ENCODE measurements at regions not wholly inside any gene's neighbourhood (a gene's known extent, or its start where the extent isn't known, plus 50 kb on each side); places are given as distances from the start of the nearest gene placed in this dataset.

DNA sequence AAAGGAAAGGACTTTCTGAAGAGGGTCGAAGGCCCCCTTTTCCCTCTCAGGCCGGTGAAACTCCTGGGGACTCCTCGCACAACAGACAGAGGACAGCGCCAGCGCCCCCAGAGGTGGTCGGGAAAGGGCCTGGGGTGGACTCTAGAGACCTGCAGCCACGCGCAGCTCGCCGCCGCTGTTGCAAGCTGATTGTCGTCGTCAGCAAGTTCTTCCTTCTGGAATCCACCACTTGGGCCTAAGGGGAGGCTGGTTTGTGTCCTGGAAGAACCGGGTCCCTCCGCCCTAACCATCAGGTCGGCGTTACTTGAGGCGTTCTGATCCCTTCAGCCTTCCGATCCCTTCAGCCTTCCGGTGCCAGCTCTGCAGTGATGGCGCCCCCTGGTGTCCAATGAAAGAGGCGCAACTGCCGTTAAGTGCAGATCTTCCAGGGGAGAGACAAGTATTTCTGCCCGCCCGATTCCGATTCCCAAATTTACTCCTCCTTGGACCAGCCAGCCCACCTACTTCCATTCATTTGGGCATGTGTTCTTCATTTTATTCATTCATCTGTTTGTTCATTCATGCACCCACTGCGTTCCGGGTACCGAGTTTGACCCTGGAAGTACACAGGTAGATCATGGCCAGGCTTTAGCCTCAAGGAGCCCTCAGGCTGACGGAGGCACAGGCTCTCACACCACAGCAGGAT lies 77.2 kb upstream of the SLC6A11 start:
- peak; percentile 31 for DNase-seq (ENCODE audit: low read depth)

DNA sequence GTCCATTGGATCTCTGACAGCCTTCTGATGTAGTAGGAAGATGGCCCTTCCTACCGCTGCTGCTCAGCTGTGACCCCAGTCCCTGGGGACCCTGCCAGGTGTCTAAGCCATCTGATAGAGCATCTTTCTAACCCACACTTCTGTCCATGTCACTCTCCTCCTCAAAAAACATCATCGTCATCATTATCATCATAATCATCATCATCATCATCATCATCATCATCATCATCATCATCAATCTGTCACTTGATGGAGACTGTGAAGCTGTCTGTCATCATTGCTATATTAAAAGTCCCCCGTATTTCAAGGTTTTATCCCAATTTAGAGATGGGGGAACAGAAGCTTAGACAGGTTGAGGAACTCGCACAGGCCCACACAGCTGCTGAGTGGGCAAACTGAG lies 75.1 kb upstream of the SLC6A11 start:
- no peak for DNase-seq (ENCODE audit: low read depth)

DNA sequence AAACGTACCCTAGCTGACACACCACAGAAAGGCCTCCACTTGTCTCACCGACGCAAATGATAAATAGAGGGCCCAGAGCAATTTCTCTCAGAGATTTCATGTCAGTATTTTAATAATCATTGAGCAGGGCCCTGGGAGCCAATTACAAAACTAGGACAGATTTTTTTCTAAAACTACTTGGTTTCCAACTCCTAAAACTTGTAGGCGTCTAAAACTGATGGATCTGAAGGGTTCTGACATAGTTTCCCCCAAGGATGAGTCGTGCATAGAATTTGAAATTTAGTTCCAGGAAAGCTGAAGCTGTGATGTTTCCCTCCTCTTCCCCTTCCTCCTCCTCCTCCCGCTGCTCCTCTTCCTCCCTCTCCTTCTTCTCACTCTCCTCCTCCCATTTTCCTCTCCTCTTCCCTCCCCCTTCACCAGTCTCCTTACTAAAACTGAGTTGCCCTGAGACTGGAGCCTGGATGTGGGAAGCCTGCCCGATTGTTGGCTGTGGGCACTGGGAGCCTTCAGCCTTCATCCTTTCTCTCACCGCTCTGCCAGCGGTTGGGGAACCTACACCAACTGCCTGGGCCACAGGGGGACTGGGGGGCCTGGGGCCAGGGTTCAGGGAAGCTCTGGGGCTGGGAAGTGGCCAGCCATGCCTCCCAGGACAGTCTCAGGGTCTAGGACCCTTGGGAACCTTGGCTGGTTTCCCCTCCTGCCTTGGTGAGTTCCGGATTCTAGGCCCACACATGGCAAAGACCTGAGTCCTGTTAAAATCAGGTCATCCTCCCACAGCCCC lies 73.9 kb upstream of the SLC6A11 start:
- no peak for DNase-seq (ENCODE audit: low read depth)

DNA sequence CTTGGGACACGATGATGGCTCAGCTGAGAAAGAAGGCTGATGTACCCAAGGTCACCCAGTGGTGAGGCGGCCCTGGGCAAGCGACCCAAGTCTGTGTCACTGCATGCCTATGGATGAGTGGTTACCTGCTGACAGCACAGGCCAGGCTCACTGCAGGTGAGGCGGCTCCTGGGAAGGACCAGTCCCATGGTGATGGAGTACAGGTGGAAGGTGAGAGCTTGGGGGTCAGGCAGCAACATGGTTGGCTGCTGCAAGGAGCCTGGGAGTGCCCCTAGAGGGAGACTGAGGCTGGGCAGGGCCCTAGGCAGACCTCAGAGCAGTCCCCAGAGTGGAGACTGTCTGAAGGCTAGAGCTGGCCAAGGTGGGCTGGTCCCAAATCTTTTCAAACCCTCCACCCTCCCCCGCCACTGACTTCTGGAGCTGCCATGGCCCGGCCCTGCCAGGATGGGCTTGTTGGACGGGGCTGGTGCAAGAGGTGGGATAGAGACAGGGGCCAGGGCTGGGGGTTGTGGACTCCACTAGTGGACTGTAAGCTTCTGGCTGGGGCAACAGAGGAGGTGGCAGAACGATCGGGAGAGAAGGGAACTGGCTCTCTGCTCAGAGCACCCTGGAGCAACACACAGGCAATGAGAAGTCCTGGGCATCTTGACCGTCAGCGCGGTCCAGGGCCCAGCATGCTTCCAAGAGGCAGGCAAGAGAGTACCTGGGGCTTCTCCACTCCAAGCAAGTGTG lies 72.5 kb upstream of the SLC6A11 start:
- DNase-seq (ENCODE audit: low read depth), result no peak

DNA sequence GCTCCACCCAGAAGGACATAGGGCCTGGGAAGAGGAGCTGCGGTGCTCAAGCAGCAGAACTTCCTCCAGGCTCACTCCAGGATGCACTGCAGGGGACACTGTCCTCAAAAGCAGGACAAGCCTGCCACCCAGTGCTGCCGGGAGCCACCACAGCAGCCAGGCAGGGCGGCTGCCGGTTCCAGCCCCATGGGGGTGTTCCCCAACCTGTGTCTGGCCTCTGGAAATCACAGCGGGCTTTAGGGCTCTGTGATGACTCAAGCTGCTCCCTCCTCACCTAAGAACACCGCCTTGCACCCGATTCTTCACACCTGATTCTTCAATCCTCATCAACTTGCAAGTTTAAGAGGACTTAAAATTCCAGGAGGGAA lies 71.9 kb upstream of the SLC6A11 start:
- DNase-seq (ENCODE audit: low read depth), result no peak

DNA sequence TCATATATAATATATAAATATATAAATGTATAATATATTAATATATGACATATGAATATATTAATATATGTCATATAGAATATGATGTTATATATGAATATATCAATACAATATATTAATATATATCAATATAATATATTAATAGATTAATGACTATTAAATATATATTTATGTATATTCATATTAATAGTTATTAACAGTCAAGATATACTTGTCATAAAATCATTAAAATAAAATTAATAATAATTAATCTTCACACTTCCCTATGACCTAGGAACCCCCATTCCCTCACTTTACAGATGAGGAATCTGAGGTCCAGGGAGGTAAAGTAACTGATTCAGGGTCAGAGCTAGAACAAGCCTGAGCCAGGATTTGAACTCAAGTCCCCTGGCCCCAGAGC lies 70.6 kb upstream of the SLC6A11 start:
- no peak for DNase-seq (ENCODE audit: low read depth)

DNA sequence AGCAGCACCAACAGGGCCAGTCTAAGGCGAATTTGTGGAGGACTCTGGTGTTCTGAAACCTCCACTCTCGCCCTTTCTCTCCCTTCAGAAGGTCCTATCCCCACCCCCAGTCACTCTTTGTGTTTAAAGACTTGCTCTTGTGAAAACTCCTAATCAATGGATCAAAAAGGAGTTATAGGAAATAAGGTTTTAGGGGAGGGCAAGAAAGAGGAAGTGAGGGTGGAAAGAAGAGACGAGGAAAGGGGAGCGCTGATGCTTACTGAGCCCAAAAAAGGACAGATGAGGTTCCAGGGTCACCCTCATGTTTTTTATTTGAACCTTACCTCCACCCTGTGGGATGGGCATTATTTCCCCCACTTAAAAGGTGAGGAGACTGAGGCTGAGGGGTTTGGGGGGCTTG lies 70.0 kb upstream of the SLC6A11 start:
- no peak for DNase-seq (ENCODE audit: low read depth)

DNA sequence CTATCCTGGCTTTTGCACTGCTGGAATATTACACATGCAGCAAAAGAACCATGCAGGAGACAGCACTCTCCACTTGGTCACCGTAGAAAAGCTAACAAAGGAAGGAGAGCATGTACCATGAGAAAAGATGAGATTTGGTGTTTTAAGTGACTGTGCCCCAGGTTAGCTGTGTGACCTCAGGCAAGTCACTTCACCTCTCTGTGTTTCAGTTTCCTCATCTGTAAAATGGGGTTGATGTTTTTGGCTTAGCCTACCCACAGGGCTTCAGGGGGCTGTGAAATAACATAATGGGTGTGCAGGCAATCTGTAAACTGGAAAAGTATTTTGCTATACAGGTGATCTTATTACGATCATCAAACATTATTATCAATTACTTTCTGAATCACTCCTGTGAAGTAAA lies 69.3 kb upstream of the SLC6A11 start:
- no peak for DNase-seq (ENCODE audit: low read depth)

DNA sequence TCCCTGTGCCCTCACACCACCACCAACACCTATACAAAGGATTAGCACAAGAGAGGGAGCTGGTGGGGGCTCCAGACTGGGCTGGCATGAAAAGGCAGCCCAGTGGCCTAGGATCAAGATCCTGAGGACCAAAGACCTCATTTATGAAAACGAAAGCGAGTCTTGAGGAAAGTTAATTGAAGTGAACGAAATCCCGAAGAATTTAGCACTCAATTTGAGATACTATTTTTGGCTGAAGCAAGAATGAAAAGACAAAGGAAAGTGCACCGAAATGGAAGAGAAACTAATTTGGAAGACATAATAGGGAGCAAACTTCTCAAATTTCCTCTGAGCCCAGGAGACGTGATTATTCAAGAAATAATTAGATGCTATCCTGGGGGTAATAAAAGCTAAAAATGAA lies 68.7 kb upstream of the SLC6A11 start:
- DNase-seq (ENCODE audit: low read depth), result no peak

DNA sequence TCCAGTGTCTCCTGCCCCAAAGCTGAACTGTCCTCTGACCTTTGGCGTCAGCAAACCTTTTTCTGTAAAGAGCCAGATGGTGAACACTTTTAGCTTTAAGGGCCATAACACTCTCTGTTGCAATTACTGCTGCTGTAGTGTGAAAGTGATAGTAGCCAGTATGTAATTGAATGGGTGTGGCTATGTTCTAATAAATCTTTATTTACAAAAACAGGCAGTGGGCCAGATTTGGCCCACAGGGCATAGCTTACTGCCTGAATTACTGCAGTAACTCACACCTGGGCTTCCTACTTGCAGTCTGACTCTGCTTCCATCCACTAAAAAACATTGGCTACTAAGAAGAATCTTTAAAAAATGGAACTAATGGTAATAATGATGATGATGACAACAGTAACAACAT lies 68.0 kb upstream of the SLC6A11 start:
- no peak for DNase-seq (ENCODE audit: low read depth)

DNA sequence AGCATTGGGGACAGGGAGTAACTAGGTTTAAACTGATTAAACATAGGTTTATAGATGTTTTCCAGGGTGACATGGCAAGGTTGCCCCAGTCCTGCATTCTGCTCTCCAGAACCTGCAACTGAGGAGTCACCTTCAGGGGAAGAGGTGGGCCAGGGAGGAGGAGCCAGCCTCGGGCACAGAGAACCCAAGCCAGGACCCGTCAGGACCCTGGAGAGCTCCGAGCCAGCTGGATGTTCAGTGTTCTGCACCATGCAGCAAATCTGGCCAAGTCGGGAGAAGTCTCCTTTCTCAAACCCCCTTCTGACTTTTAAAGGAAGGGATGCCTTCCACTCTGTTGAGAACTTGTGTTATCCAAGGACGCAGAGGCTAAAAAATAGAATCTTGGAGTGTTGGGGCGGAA lies 62.1 kb upstream of the SLC6A11 start:
- no peak for DNase-seq (ENCODE audit: low read depth)

DNA sequence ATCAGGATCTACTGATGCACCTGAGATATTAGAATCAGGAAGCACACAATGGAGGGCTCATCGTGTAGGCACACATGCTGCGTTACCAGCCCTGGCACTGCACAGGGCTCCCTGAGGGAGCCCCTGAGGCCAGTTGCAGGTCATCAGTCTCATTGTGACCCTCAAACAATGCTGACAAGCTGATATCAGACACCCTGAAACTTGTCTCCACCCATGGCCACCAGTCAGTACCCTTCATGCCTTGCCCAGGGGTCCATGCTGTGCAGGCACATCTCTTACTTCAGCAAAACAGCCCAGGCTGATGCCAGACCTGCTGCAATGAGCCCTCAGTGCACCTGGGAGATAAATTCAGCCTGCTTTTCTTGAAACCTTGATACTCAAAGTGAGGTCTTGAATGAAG lies 59.5 kb upstream of the SLC6A11 start:
- DNase-seq (ENCODE audit: low read depth), result no peak

DNA sequence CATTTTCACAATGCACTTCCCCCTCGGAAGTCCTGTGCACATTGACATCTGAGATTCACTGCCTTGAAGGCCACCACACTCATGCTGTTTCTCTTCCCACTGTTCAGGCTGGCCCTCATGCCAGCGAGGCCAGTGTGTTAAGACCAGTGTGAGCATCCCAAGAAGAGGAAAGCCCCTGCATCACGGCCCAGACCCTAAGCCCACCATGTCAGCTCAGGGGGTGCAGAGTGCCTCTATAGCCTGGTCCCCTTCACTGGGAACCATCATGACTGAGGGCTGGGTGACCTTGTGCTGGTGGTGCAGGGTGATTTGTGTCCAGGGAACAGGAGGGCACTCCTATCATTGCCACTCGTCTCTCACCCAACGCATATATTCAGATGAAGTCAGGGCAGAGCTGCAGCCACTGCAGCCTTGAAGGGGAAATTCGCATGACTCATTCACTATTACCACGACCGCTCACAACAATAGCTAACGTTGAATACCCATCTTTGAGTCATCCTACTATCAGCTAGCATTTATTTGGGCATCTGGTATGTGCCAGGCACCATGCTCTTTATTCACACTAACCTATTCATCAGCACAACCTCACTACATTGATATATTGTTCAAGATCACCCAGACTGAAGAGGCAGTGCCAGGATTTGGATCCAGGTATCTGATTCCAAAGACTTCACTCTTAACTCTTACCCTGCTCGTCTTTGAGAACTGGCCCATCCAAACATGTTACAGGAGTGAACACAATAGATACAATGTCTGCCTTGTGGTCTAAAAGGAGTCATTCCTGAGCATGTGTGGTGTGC lies 58.8 kb upstream of the SLC6A11 start:
- DNase-seq (ENCODE audit: low read depth), result no peak

DNA sequence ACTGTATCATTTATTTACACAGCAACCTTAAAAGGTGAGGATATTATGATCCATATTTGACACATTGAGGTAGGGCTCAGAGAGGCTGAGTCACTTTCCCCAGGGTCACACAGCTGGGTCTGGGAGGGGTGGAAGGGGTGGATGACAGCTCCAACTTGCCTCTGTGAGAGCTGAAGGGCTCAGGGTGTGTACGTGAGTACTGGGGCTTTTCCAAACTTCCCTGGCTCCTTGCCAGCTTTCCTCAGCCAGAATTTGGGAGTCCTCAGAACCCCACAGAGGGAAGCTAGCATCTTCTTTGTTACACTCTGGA lies 58.3 kb upstream of the SLC6A11 start:
- DNase-seq (ENCODE audit: low read depth), result no peak

DNA sequence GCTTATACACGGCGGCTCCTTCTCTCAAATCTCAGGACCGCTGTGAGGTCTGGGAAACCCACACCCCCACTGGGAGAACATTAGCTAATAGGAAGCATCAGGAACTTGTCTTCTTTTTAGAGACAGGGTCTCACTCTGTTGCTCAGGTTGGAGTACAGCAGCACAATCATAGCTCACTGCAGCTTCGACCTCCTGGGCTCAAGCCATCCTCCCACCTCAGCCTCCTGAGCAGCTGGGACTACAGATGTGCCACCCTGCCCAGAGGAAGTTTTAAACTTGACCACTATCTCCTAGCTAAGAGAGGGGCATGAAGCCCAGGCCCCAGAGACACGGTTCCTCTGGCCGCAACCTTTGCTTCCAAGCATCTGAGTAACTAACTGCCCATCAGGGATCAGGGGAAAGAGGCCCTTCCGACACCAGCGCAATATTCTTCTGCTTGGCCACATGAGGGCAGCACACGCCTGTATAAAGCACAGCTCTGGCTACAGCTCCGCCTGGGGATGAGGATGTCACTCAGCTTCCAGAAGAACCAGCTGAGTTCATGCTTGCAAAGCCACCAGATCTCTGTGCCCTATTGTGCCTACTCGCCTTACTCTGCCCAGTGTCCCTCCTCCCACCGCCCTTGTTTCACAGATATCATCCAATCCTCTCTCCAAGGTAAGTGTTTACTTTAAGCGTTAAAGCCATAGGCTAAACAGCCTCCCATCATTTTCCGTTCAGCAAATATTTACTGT lies 57.6 kb upstream of the SLC6A11 start:
- DNase-seq (ENCODE audit: low read depth), result peak; percentile 42

DNA sequence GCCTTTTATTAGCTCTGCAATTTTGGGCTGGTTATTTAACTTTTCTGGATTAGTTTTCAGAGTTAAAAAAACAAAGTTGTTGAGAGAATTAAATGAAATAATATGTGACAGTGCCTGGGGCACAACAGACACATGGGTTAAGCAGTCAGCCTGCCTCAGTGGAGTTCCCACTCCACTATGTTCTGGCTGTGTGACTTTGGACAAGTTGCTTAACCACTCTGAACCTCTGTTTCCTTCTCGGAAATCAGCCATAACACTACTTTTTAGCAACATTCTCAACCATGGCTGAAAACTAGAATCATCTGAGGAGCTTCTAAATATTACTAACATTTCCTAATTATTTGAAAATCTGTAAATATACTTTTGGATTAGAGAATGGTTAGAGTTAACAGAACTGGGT lies 56.5 kb upstream of the SLC6A11 start:
- DNase-seq (ENCODE audit: low read depth), result no peak

DNA sequence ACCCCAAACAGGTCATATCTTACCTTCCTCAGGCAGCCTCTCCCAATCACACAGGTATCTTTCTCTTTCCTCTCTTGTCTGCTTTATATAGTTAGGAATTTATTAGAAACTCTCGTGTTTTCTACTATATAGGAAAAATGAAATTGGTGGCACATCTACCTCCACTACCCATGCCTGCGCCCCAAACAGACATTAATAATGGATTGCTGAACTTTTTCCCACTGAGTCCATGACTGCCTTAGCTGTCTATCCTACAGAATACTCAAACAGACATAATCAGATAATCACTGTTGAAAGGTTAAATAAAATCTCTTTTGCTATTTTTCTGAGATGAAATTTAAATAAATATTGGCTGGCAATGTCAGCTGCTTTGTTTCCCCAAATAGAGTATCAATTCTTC lies 55.8 kb upstream of the SLC6A11 start:
- DNase-seq (ENCODE audit: low read depth), result no peak

DNA sequence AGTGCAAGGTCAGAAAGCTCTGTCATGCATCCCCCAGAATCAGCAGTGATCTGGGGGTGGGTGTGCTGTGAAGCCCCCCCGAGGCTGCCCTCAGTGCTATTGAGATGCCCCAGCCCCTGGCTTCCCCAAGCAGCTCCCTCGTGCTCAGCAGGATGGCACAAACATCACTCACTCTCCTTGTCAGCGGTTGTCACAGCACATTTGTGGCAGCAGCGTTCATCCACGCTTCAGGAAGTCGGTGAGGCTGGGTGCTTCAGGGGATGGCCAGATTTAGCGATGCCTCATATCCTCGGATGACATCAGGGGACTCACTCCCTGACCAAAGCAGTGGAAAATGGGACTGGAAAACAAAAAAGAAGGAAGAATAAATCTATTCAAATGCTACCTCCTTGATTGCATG lies 54.4 kb upstream of the SLC6A11 start:
- DNase-seq (ENCODE audit: low read depth), result no peak

DNA sequence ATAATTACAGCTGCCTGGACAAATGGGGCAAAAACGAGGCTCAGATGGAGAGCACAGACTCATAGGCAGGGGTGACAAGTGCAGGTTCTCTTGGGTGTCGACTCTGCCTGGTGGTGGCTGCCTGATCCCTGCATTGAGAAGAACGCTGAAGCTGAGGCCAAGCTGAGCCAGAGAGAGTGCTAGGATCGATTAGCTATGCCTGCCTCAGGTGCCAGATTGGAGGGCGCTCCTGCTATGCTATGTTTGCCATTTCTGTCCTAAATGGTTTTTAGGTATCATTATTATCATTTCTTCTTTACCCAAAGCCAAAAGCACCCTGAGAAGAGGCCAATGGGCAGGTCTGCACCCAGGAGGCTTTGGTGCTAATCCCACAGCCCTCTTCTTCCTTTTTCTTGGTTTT lies 53.9 kb upstream of the SLC6A11 start:
- DNase-seq (ENCODE audit: low read depth), result no peak

DNA sequence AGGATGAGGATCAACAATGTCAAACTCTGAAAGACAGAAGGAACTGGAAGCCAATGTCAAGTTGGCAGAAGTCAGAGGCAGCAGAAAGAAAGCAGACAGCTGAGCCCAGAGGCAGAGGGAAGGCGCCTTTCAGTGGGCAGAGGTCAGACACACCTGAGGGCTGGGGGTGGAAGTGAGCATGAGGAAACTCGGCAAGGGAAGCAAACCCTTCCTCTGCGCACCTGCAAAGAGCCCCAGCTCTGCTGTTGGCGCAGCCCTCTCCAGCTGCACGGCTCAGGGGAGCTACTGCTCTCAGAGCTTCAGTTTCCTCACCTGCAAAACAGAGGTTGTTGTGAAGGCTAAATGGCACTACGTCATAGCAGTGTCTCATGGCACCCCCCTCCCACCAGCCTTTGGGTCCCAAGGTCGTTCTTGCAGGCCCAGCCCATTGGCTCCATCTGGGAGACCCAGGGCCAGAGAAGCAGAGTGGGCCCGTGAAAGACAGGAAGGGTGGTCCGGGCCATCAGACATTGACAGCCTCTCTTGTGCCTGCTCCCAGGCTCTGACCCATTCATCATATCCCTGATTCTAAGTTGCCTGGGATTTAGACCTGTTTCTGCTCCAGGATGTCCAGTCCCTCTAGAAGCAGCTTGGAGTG lies 53.3 kb upstream of the SLC6A11 start:
- no peak for DNase-seq (ENCODE audit: low read depth)

DNA sequence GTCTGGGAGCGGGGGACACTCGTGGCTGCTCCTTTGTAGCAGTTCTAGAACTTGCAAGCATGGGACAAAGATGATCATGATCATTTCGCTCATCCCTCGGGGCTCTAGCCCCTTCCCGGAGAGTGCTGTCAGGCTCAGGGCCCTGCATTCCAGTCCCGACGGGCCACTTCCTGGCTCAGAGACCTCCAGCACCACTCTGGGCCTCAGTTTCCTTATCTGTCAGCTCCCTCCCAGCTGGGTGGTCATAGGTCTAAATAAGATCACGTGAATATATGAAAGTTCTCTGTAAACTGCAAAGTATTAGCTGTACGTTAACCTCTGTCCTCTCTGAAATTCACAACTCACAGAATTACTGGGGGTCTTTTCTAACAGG lies 52.8 kb upstream of the SLC6A11 start:
- DNase-seq (ENCODE audit: low read depth), result no peak

DNA sequence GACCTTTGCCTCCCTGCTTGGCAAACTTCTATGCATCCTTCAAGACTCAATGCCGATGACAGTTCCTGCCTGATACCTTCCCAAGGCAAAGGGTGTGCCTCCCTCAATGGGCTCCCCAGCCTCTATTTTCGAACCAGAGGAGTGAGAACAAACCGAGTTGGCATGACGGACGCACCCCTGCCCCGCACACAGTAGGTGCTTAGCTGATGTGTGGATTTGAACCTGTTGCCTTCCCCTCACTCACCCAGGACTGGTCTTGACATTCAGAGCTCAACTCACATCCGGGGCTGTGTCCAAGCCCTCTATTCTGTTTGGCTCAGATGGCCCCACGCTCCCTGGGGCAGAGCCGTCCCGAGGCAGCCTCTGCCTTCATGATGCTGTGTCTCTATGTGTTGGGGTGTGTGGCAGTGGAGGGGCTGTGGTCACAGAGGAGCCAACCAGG lies 52.2 kb upstream of the SLC6A11 start:
- DNase-seq (ENCODE audit: low read depth), result no peak

All from CMK (cell line).